Heart left ventricle (tissue), 13 donors: ENCODE measurements at regions not wholly inside any gene's neighbourhood (a gene's known extent, or its start where the extent isn't known, plus 50 kb on each side); places are given as distances from the start of the nearest gene placed in this dataset.

Source experiments
- CTCF ChIP-seq, 12 donors: fragments of 200-600 bp; sonication (generic) in 4 of 12; IDR thresholded peaks; one replicate each; pipeline versions ENCODE4 v1.5.0 to v1.8.0; 2018 to 2022; ENCODE audit warnings: antibody characterized with exemption in 12 of 12, mild to moderate bottlenecking in 5 of 12
- POLR2A ChIP-seq, 2 donors: fragments of 450-650 bp; IDR thresholded peaks; one replicate each; pipeline ENCODE4 v1.6.1; 2017; ENCODE audit warnings: antibody characterized with exemption in 2 of 2, mild to moderate bottlenecking in 2 of 2, moderate library complexity in 2 of 2
- donor health status: ischemic (EF 13 %, LVEDD 7.1; RV severe dilation, severe dysfunction).
- donor health status: DM: no; HTN: yes; CAD: no.
- donor health status: DM: no; HTN: no; CAD: no.
- donor health status: ischemic (EF 25% LVEDD 6.9; RV normal size, moderate dysfunction).
- donor health status: ischemic (EF 25% LVEDD 5.7; RV mildly dilated, moderate dysfunction).
- donor health status: ischemic (EF 35%, LVEDD 5.7; RV mildly dilated, moderate dysfunction).
- donor health status: nonischemic (EF 11% LVEDD 7.7; RV severe dilation, severe dysfunction).
- donor health status: DM: yes; HTN: yes; CAD: no.
- donor health status: PGD.
- donor health status: ischemic (EF 29% LVEDD 5.4; RV normal size, mild dysfunction).
- donor health status: nonischemic (EF 23%, LVEDD 6.1; RV moderate dilation, normal function).

GRCh38 chr7:156080046-156080445 is 267.8 kb upstream of the SHH start:
- TF ChIP-seq CTCF (IDR thresholded peaks at IDR 0.05): no peak
- TF ChIP-seq POLR2A (IDR thresholded peaks at IDR 0.05): no peak
